Colonic mucosa (tissue), 4 donors: ENCODE measurements at regions not wholly inside any gene's neighbourhood (a gene's known extent, or its start where the extent isn't known, plus 50 kb on each side); places are given as distances from the start of the nearest gene placed in this dataset.

ENCODE experiments used
- DNase-seq: peaks from one replicate; pipeline ENCODE4 v3.0.0-alpha.2; 2020
- H3K27ac ChIP-seq: fragments of 200-600 bp; one replicate; pipeline ENCODE4 v1.8.0; 2021
- H3K27me3 ChIP-seq: fragments of 200-600 bp; one replicate; pipeline ENCODE4 v1.8.0; 2021
- H3K36me3 ChIP-seq: fragments of 200-600 bp; one replicate; pipeline ENCODE4 v1.8.0; 2021
- H3K4me1 ChIP-seq: fragments of 200-600 bp; one replicate; pipeline ENCODE4 v1.8.0; 2021; ENCODE audit warnings: mild to moderate bottlenecking
- H3K4me3 ChIP-seq: fragments of 200-600 bp; one replicate; pipeline ENCODE4 v1.8.0; 2021
- H3K9ac ChIP-seq, 2 donors: one replicate each; pipeline ENCODE4 v1.7.0; 2013; ENCODE audit warnings: control low read depth in 2 of 2, low read depth in 2 of 2, low read length in 2 of 2
- H3K9me3 ChIP-seq: fragments of 200-600 bp; one replicate; pipeline ENCODE4 v1.8.0; 2021
- CTCF ChIP-seq: fragments of 200-600 bp; IDR thresholded peaks from one replicate; pipeline ENCODE4 v1.8.0; 2022; ENCODE audit warnings: antibody characterized with exemption, mild to moderate bottlenecking
- intact Hi-C: fragments of 100-400 bp; cut with DNase I; formaldehyde crosslinking; loops from one replicate; pipeline ENCODE4 v1.14.1; 2022
- donor health status: healthy.
- donor health status: DM: no; HTN: no; CAD: no.
- donor health status: DM: no; HTN: no; CAD: no.

- Histone ChIP-seq H3K4me1 (no peaks in the 10 kb centered on the region), H3K4me3 (no peak overlapping the region), H3K9ac (no peak overlapping the region), H3K27ac (no peak overlapping the region), H3K9me3 (no peaks in the 10 kb centered on the region), H3K27me3 (no peaks in the 10 kb centered on the region), H3K36me3 (no peaks in the 10 kb centered on the region)
- DNase-seq, result no peak
- TF ChIP-seq CTCF, result no peak
- intact Hi-C loops, result no loop called here
These were observed 80.8 kb upstream of the CERS6 start for GRCh38 chr2:168375195-168375798.

GRCh38 chr2:168378960-168379669 lies 77.0 kb upstream of the CERS6 start:
- intact Hi-C loops, result no loop called here
- Histone ChIP-seq H3K27ac (no peak overlapping the region), H3K4me3 (no peak overlapping the region), H3K9ac (no peak overlapping the region), H3K36me3 (no peaks in the 10 kb centered on the region), H3K27me3 (no peaks in the 10 kb centered on the region), H3K9me3 (no peaks in the 10 kb centered on the region), H3K4me1 (no peaks in the 10 kb centered on the region)
- DNase-seq, result no peak
- TF ChIP-seq CTCF, result no peak

GRCh38 chr2:168380500-168380899 lies 75.6 kb upstream of the CERS6 start:
- H3K4me3 ChIP-seq, result no peak overlapping the region
- intact Hi-C loops, result no loop called here
- no peaks in the 10 kb centered on the region for H3K36me3 ChIP-seq
- H3K27me3 ChIP-seq, result no peaks in the 10 kb centered on the region
- H3K4me1 ChIP-seq, result no peaks in the 10 kb centered on the region
- DNase-seq, result no peak
- H3K9me3 ChIP-seq, result no peaks in the 10 kb centered on the region
- no peak overlapping the region for H3K9ac ChIP-seq
- no peak for TF ChIP-seq CTCF
- no peak overlapping the region for H3K27ac ChIP-seq

- no peak overlapping the region for H3K9ac ChIP-seq
- intact Hi-C loops, result no loop called here
- no peak overlapping the region for H3K27ac ChIP-seq
- DNase-seq, result no peak
- no peaks in the 10 kb centered on the region for H3K4me1 ChIP-seq
- TF ChIP-seq CTCF, result no peak
- no peaks in the 10 kb centered on the region for H3K9me3 ChIP-seq
- no peaks in the 10 kb centered on the region for H3K36me3 ChIP-seq
- no peaks in the 10 kb centered on the region for H3K27me3 ChIP-seq
- no peak overlapping the region for H3K4me3 ChIP-seq
These were observed 64.0 kb upstream of the CERS6 start for GRCh38 chr2:168392024-168392423.

GRCh38 chr2:168392797-168393196 lies 63.3 kb upstream of the CERS6 start:
- Histone ChIP-seq H3K4me1 (no peaks in the 10 kb centered on the region), H3K27me3 (no peaks in the 10 kb centered on the region), H3K4me3 (no peak overlapping the region), H3K9me3 (no peaks in the 10 kb centered on the region), H3K9ac (no peak overlapping the region), H3K27ac (no peak overlapping the region), H3K36me3 (no peaks in the 10 kb centered on the region)
- DNase-seq, result no peak
- TF ChIP-seq CTCF, result no peak
- intact Hi-C loops, result no loop called here
